Breast epithelium (tissue), 3 donors: ENCODE measurements at regions not wholly inside any gene's neighbourhood (a gene's known extent, or its start where the extent isn't known, plus 50 kb on each side); places are given as distances from the start of the nearest gene placed in this dataset.

Source experiments
- CTCF ChIP-seq, 3 donors: fragments of 450-650 bp; IDR thresholded peaks; one replicate each; pipeline ENCODE4 v1.5.1; 2016 to 2017; ENCODE audit warnings: antibody characterized with exemption in 3 of 3, mild to moderate bottlenecking in 3 of 3, moderate library complexity in 3 of 3
- POLR2AphosphoS5 ChIP-seq, 3 donors: sonication (generic); formaldehyde crosslinking; IDR thresholded peaks; one replicate each; pipeline ENCODE4 v1.6.1; 2017; ENCODE audit warnings: antibody characterized with exemption in 3 of 3

DNA sequence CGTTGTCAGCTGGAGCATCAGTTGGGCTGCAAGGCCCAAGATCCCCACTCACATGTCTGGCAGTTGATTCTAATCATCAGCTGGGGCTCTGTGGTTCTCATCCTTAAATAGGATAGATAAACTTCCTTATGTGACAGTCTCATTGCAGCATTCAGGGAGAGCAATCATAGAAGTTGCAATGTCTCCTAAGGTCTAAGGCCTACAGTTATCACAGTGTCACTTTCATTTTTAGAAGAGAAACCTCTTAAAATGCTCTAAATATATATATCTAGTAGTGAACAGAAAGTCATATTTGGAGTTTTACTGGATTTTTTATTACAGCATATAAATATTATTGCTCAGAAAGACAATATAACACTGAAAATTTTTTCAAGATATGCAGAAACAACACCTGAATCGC lies 226.0 kb upstream of the PPP1R2C start:
- TF ChIP-seq POLR2AphosphoS5 (IDR thresholded peaks at IDR 0.05) (no peak), CTCF (IDR thresholded peaks at IDR 0.05) (no peak)
